Keratinocyte (primary cell): ENCODE measurements at regions not wholly inside any gene's neighbourhood (a gene's known extent, or its start where the extent isn't known, plus 50 kb on each side); places are given as distances from the start of the nearest gene placed in this dataset.

ENCODE experiments used
- DNase-seq: peaks from one replicate; pipeline ENCODE4 v3.0.0-alpha.2; 2011; ENCODE audit warnings: low read depth, missing footprints, low spot score
- FAIRE-seq: peaks from 2 replicates; lab custom pipeline; 2011; peaks lifted over from hg19 to GRCh38; lab: Jason Lieb, UNC
- H2AFZ ChIP-seq: 2 replicates; pipeline ENCODE4 v1.6.0; 2012; ENCODE audit warnings: low read length, control low read depth, inconsistent platforms; ENCODE audit not compliant: control insufficient read depth
- H3K27ac ChIP-seq: 2 replicates; pipeline ENCODE4 v1.5.1; 2011; ENCODE audit warnings: low read length; ENCODE audit not compliant: control insufficient read depth, insufficient read depth
- H3K27me3 ChIP-seq: 3 replicates; pipeline ENCODE4 v1.6.0; 2011; ENCODE audit warnings: low read length; ENCODE audit not compliant: control insufficient read depth, insufficient read depth; ENCODE audit errors: extremely low read depth
- H3K36me3 ChIP-seq, 2 experiments: 2 replicates in 1 of 2; 3 replicates in 1 of 2; pipeline ENCODE4 v1.5.1; 2011; ENCODE audit warnings: low read length in 2 of 2, mild to moderate bottlenecking in 1 of 2; ENCODE audit not compliant: control insufficient read depth in 2 of 2, insufficient read depth in 2 of 2; ENCODE audit errors: extremely low read depth in 1 of 2
- H3K4me1 ChIP-seq: 3 replicates; pipeline ENCODE4 v1.5.1; 2011; ENCODE audit warnings: low read length; ENCODE audit not compliant: control insufficient read depth, insufficient read depth; ENCODE audit errors: extremely low read depth
- H3K4me2 ChIP-seq: 3 replicates; pipeline ENCODE4 v1.6.0; 2011; ENCODE audit warnings: low read depth, low read length; ENCODE audit not compliant: control insufficient read depth, insufficient read depth; ENCODE audit errors: extremely low read depth
- H3K4me3 ChIP-seq, 3 experiments: fragments of 200-600 bp in 1 of 3; sonication (generic) in 1 of 3; 2 replicates in 2 of 3; 3 replicates in 1 of 3; pipeline ENCODE4 v1.5.1; 2011 to 2016; ENCODE audit warnings: low read length in 3 of 3, mild to moderate bottlenecking in 3 of 3, control low read depth in 2 of 3, inconsistent platforms in 1 of 3, low read depth in 1 of 3, mixed read lengths in 1 of 3, mixed run types in 1 of 3, moderate library complexity in 1 of 3; ENCODE audit not compliant: control insufficient read depth in 2 of 3, insufficient read depth in 2 of 3; ENCODE audit errors: extremely low read depth in 1 of 3
- H3K79me2 ChIP-seq: 2 replicates; pipeline ENCODE4 v1.6.0; 2012; ENCODE audit warnings: low read length; ENCODE audit not compliant: control insufficient read depth, insufficient read depth
- H3K9ac ChIP-seq: 3 replicates; pipeline ENCODE4 v1.6.0; 2011; ENCODE audit warnings: low read length; ENCODE audit not compliant: control insufficient read depth, insufficient read depth; ENCODE audit errors: extremely low read depth
- H3K9me1 ChIP-seq: 3 replicates; pipeline ENCODE4 v1.6.0; 2011; ENCODE audit warnings: low read length; ENCODE audit not compliant: control insufficient read depth, insufficient read depth; ENCODE audit errors: extremely low read depth
- H3K9me3 ChIP-seq: 2 replicates; pipeline ENCODE4 v1.5.1; 2012; ENCODE audit warnings: low read depth, low read length; ENCODE audit not compliant: control insufficient read depth
- H4K20me1 ChIP-seq: 3 replicates; pipeline ENCODE4 v1.6.0; 2011; ENCODE audit warnings: low read length; ENCODE audit not compliant: control insufficient read depth, insufficient read depth; ENCODE audit errors: extremely low read depth
- EZH2 ChIP-seq: IDR thresholded peaks from one replicate; pipeline ENCODE4 v1.6.1; 2012; ENCODE audit warnings: inconsistent platforms, mild to moderate bottlenecking, low read length, moderate library complexity
- dilution Hi-C: fragments of 300-500 bp; cut with MboI; formaldehyde crosslinking; loops from one replicate; pipeline ENCODE4 v1.7.0; 2020; ENCODE audit warnings: low sequenced_read_pairs; ENCODE audit not compliant: extremely low pct_ligation_motif_present
- TF ChIP-seq, protein P1 (sequence below), 3 experiments: IDR thresholded peaks in 1 of 3; conservative IDR thresholded peaks in 1 of 3; optimal IDR thresholded peaks in 1 of 3; 2 replicates in 2 of 3; 3 replicates in 1 of 3; pipeline versions ENCODE3 to v1.5.1; 2011; ENCODE audit warnings: low read length in 3 of 3, mild to moderate bottlenecking in 3 of 3, moderate library complexity in 2 of 3, control low read depth in 1 of 3, inconsistent platforms in 1 of 3; ENCODE audit not compliant: insufficient read depth in 2 of 3; ENCODE audit errors: extremely low read depth in 1 of 3

DNA sequence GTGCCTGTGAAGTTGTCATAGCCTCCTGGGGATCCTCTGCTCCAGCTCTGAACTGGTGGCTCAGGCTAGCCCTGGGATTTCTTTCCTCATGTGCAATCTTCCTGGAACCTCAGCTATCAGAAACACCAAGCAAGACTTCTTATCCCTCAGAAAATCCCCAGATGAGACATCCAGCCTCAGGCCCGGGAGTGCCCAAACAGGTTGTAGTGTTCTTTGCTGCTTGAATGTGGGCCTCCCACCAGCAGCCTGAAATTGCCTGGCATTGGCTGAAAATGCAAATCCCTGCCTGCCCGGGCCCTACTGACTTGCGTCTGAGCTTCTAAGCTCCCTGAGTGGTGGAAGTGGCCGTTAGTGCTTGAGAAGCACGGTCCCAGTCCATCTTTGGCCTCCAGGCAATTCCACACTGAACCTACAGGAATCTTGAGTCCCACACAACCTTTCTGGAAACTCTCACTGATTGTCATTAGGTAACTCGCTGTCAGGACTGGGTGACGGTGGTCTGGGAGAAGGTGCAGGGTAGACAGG lies 146.8 kb downstream of the ZBTB18 start:
- no peaks in the 10 kb centered on the region for H3K9me3 ChIP-seq
- no peak overlapping the region for H3K4me3 ChIP-seq
- peak overlapping the region; percentile 71 for H2AFZ ChIP-seq
- H3K27me3 ChIP-seq: no peaks in the 10 kb centered on the region
- H3K79me2 ChIP-seq: no peaks in the 10 kb centered on the region
- peaks cover 14% of the 10 kb centered on the region for H3K4me1 ChIP-seq
- H3K4me2 ChIP-seq: peak overlapping the region; percentile 49
- peak overlapping the region; percentile 66 for H3K27ac ChIP-seq
- no peaks in the 10 kb centered on the region for H3K36me3 ChIP-seq
- H3K9ac ChIP-seq: no peak overlapping the region
- DNase-seq (peak; percentile 45), FAIRE-seq (peak; percentile 90)
- TF ChIP-seq EZH2: no peak
- TF ChIP-seq, protein P1, sequence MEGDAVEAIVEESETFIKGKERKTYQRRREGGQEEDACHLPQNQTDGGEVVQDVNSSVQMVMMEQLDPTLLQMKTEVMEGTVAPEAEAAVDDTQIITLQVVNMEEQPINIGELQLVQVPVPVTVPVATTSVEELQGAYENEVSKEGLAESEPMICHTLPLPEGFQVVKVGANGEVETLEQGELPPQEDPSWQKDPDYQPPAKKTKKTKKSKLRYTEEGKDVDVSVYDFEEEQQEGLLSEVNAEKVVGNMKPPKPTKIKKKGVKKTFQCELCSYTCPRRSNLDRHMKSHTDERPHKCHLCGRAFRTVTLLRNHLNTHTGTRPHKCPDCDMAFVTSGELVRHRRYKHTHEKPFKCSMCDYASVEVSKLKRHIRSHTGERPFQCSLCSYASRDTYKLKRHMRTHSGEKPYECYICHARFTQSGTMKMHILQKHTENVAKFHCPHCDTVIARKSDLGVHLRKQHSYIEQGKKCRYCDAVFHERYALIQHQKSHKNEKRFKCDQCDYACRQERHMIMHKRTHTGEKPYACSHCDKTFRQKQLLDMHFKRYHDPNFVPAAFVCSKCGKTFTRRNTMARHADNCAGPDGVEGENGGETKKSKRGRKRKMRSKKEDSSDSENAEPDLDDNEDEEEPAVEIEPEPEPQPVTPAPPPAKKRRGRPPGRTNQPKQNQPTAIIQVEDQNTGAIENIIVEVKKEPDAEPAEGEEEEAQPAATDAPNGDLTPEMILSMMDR (optimal IDR thresholded peaks at IDR 0.05 in 1 of 3, IDR thresholded peaks at IDR 0.05 in 1 of 3, conservative IDR thresholded peaks at IDR 0.05 in 1 of 3; ENCODE audit: extremely low read depth in 1 of 3, insufficient read depth in 2 of 3, low read length in 3 of 3): no peak
- dilution Hi-C loops: no loop called here
- H4K20me1 ChIP-seq: no peaks in the 10 kb centered on the region
- no peaks in the 10 kb centered on the region for H3K9me1 ChIP-seq

DNA sequence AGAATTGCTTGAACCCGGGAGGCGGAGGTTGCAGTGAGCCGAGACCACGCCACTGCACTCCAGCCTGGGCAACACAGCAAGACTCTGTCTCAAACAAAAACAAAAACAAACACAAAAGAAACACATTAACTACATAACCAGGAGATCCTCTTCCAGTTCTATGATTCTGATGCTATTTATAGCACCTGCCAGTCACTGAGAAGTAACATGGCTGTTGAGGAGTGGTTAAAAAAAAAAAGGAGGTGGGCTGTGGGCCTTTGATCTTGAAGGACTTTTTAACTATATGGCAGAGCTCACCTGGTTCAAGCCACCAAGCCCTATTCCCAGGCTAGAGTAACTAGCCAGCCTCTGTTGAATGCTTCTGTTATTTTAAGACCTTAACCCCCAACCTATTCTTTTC lies 148.8 kb downstream of the ZBTB18 start:
- FAIRE-seq (no peak), DNase-seq (no peak)
- H3K4me3 ChIP-seq: no peak overlapping the region
- no peak overlapping the region for H3K27ac ChIP-seq
- no peaks in the 10 kb centered on the region for H3K27me3 ChIP-seq
- H3K4me1 ChIP-seq: peaks cover 22% of the 10 kb centered on the region
- no peaks in the 10 kb centered on the region for H3K79me2 ChIP-seq
- no peak overlapping the region for H3K4me2 ChIP-seq
- no peak overlapping the region for H3K9ac ChIP-seq
- no peaks in the 10 kb centered on the region for H4K20me1 ChIP-seq
- H3K9me1 ChIP-seq: no peaks in the 10 kb centered on the region
- no peaks in the 10 kb centered on the region for H3K9me3 ChIP-seq
- no peaks in the 10 kb centered on the region for H3K36me3 ChIP-seq
- no peak overlapping the region for H2AFZ ChIP-seq
- dilution Hi-C loops: no loop called here
- TF ChIP-seq, protein P1 (optimal IDR thresholded peaks at IDR 0.05 in 1 of 3, IDR thresholded peaks at IDR 0.05 in 1 of 3, conservative IDR thresholded peaks at IDR 0.05 in 1 of 3; ENCODE audit: extremely low read depth in 1 of 3, insufficient read depth in 2 of 3, low read length in 3 of 3): no peak
- TF ChIP-seq EZH2: no peak
